ENCODE measurements at regions not wholly inside any gene's neighbourhood (a gene's known extent, or its start where the extent isn't known, plus 50 kb on each side); places are given as distances from the start of the nearest gene placed in this dataset.

DNA sequence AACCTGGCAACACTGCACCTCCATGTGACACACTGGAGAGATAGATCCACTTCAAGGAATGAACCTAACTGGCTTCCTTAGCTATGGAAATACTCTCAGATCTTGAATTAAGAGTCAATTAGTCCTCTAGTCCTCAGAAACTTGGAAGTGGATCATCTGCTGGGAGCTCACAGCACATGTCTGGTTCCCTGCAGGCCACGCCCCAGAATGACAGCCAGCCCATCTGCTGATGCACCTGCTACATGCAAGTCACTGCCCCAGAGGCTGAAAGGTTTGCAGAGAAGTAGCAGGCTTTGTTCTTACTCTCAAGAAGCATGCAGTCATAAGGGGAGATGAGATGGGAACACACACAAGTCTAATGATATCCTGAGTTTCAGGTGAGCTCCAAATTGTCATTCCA lies 275.9 kb downstream of the SKAP2 start:
- TF ChIP-seq, protein P1, sequence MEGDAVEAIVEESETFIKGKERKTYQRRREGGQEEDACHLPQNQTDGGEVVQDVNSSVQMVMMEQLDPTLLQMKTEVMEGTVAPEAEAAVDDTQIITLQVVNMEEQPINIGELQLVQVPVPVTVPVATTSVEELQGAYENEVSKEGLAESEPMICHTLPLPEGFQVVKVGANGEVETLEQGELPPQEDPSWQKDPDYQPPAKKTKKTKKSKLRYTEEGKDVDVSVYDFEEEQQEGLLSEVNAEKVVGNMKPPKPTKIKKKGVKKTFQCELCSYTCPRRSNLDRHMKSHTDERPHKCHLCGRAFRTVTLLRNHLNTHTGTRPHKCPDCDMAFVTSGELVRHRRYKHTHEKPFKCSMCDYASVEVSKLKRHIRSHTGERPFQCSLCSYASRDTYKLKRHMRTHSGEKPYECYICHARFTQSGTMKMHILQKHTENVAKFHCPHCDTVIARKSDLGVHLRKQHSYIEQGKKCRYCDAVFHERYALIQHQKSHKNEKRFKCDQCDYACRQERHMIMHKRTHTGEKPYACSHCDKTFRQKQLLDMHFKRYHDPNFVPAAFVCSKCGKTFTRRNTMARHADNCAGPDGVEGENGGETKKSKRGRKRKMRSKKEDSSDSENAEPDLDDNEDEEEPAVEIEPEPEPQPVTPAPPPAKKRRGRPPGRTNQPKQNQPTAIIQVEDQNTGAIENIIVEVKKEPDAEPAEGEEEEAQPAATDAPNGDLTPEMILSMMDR (IDR thresholded peaks at IDR 0.05; ENCODE audit: low read depth, low read length, missing control alignments), result no peak
- no peak for DNase-seq (ENCODE audit: extremely low read depth, low read depth)
- H3K4me3 ChIP-seq (replicated peaks; ENCODE audit: low read depth, low read length), result no peak overlapping the region

DNA sequence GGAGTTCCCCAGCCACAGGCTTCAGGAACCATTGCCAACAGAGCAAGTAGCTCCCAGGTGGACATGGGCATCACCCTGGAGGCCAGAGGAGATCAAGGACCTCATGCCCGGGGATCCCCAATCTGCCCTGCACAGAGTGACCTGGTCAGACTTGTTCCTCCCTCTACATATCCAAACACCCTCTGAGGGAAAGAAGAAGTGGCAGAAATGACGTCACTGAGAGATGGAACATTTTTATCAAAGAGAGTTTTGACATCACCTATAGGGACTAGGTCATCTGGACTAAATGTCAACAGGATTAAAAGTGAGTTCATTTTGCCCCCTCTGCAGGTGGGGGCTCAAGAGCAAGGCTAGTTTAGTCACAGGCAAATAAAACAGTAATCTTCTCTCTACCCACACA lies 273.7 kb downstream of the SKAP2 start:
- TF ChIP-seq, protein P1 (IDR thresholded peaks at IDR 0.05; ENCODE audit: low read depth, low read length, missing control alignments), result no peak
- H3K4me3 ChIP-seq (replicated peaks; ENCODE audit: low read depth, low read length), result no peak overlapping the region
- no peak for DNase-seq (ENCODE audit: extremely low read depth, low read depth)

DNA sequence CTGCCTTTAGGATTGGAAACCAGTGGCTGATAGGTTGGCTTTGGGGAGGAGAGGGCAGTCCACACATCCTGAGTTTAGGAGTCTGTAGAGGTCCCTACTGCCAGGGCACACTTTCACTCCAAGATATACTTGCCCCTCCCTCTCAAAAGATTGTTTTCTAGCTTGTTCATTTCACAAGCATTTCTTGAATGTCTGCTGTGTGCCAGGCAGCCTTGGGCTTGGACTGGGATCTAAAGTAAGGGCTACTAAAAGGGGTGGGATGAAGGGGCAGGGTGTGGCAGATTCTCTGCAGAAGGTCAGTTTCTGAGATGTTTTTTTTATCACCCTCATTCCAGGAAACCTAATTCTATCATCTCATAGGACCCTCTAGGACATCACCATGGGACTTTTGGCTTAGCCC lies 272.4 kb downstream of the SKAP2 start:
- TF ChIP-seq, protein P1 (IDR thresholded peaks at IDR 0.05; ENCODE audit: low read depth, low read length, missing control alignments), result no peak
- H3K4me3 ChIP-seq (replicated peaks; ENCODE audit: low read depth, low read length), result no peak overlapping the region
- no peak for DNase-seq (ENCODE audit: extremely low read depth, low read depth)

DNA sequence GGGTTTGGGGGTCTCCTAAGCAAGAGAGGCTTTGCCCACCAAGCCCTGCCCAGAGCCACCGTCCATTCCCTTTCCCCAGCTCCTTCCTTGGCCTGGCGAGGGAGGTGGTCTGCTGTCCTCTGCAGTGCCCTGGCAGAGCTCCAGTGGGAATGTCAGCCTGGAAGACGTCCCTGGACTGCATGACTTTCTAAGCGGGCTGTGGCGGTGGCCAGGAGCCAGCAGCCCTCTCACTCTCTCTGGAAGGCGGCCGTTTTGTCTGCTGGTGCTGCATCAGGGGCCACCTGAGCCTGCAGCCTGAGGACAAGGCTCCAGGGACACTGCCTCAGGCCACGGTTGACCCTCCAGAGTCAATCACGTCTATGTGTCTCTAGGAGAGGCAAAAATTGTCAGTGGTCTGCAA lies 271.0 kb downstream of the SKAP2 start:
- TF ChIP-seq, protein P1 (IDR thresholded peaks at IDR 0.05; ENCODE audit: low read depth, low read length, missing control alignments), result no peak
- no peak for DNase-seq (ENCODE audit: extremely low read depth, low read depth)
- H3K4me3 ChIP-seq (replicated peaks; ENCODE audit: low read depth, low read length), result no peak overlapping the region

DNA sequence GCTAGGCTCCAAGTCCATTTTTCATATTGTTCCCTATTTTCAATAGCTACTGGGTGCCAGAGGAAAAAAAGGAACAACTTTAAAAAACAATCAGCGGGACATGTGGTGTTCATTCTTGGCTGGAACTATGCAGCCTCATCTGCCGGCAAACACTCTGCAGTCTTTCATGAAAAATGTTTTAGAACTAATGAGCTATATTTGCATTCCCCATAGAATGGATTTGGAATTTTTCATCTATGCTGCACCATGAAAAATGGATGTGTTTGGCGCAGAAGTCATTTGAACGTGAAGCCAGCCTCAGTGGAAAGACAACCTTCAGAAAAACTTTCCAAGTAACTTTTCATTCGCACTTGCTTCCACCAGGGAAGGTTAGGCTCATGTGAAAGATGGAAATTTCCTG lies 270.5 kb downstream of the SKAP2 start:
- no peak overlapping the region for H3K4me3 ChIP-seq (replicated peaks; ENCODE audit: low read depth, low read length)
- TF ChIP-seq, protein P1 (IDR thresholded peaks at IDR 0.05; ENCODE audit: low read depth, low read length, missing control alignments), result no peak
- DNase-seq (ENCODE audit: extremely low read depth, low read depth), result no peak

DNA sequence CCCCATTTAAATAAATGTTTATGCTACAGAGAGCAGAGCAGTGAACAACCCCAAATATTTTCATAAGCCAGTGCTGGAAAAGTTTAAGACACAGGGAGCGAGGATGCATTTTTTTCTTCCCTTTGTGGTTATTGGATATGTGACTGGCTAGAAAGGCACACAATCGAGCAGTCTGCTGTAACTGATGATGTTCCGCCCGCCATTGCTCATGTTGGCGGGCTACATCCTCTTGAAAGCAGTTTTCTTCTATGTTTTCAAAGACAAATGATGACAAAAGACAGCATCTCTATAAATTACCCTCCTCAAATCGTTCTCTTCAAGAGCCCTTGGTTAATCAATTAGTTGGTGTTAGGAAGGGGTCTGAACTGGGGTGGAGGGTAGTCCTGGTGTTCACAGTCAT lies 269.8 kb downstream of the SKAP2 start:
- TF ChIP-seq, protein P1 (IDR thresholded peaks at IDR 0.05; ENCODE audit: low read depth, low read length, missing control alignments), result no peak
- H3K4me3 ChIP-seq (replicated peaks; ENCODE audit: low read depth, low read length), result no peak overlapping the region
- DNase-seq (ENCODE audit: extremely low read depth, low read depth), result no peak

DNA sequence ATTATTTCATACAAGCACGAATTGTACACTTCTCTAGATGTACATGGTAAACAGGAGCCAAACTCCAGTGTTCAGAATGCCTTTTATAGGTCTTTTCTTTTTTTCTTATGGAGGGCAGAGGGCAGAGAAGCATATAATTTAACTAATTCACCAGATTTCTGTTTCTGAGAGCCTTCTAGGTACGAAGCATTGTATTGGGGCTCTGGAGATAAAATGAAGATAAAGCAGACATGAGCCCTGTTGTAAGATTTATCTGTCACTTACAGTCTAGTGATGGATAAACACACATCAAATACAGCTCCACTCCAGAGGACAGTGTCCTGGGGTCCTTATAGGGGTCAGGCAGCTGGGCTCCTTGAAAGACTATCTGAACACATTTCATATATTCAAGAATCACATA lies 265.5 kb downstream of the SKAP2 start:
- DNase-seq (ENCODE audit: extremely low read depth, low read depth), result no peak
- TF ChIP-seq, protein P1 (IDR thresholded peaks at IDR 0.05; ENCODE audit: low read depth, low read length, missing control alignments), result no peak
- H3K4me3 ChIP-seq (replicated peaks; ENCODE audit: low read depth, low read length), result no peak overlapping the region
